GM18861 (cell line): ENCODE measurements at regions not wholly inside any gene's neighbourhood (a gene's known extent, or its start where the extent isn't known, plus 50 kb on each side); places are given as distances from the start of the nearest gene placed in this dataset.

Experiments
- ATAC-seq: cut with Tn5 transposase; IDR thresholded peaks from one replicate; pipeline ENCODE4 v1.9.1; 2021; ENCODE audit not compliant: unreplicated experiment

- ATAC-seq, result no peak
These were observed 141.9 kb downstream of the MRPL14 start for GRCh38 chr6:43985329-43985728.

GRCh38 chr6:43984442-43985321, 142.6 kb downstream of the MRPL14 start:
- no peak for ATAC-seq

- no peak for ATAC-seq
These were observed 143.6 kb downstream of the MRPL14 start for GRCh38 chr6:43983632-43984031.

GRCh38 chr6:43983191-43983590, 144.1 kb downstream of the MRPL14 start:
- no peak for ATAC-seq

GRCh38 chr6:43982084-43982625, 145.1 kb downstream of the MRPL14 start:
- no peak for ATAC-seq

GRCh38 chr6:43981363-43981990, 145.8 kb downstream of the MRPL14 start:
- no peak for ATAC-seq

- no peak for ATAC-seq
These were observed 147.1 kb downstream of the MRPL14 start for GRCh38 chr6:43980004-43980795.

GRCh38 chr6:43979525-43979924, 147.7 kb downstream of the MRPL14 start:
- ATAC-seq, result no peak

- ATAC-seq, result no peak
These were observed 148.5 kb downstream of the MRPL14 start for GRCh38 chr6:43978473-43979346.

- peak; percentile 82 for ATAC-seq
These were observed 149.7 kb downstream of the MRPL14 start for GRCh38 chr6:43977404-43978111.

GRCh38 chr6:43976706-43977403, 150.4 kb downstream of the MRPL14 start:
- ATAC-seq, result no peak

GRCh38 chr6:43974643-43975230, 152.5 kb downstream of the MRPL14 start:
- ATAC-seq, result no peak

- no peak for ATAC-seq
These were observed 153.9 kb downstream of the MRPL14 start for GRCh38 chr6:43973357-43973756.

- ATAC-seq, result no peak
These were observed 154.3 kb downstream of the MRPL14 start for GRCh38 chr6:43972913-43973300.

- ATAC-seq, result no peak
These were observed 154.9 kb downstream of the MRPL14 start for GRCh38 chr6:43972179-43972912.

- no peak for ATAC-seq
These were observed 155.5 kb downstream of the MRPL14 start for GRCh38 chr6:43971776-43972126.

- no peak for ATAC-seq
These were observed 156.1 kb downstream of the MRPL14 start for GRCh38 chr6:43970913-43971775.
